C4-2B (cell line): ENCODE measurements at regions not wholly inside any gene's neighbourhood (a gene's known extent, or its start where the extent isn't known, plus 50 kb on each side); places are given as distances from the start of the nearest gene placed in this dataset.

Experiments used
- ZFX ChIP-seq: fragments of 450-650 bp; IDR thresholded peaks from 2 replicates; pipeline ENCODE4 v1.6.1; 2017
- TF ChIP-seq, protein P1 (sequence below): fragments of 450-650 bp; conservative IDR thresholded peaks from 2 replicates; pipeline ENCODE4 v1.5.1; 2017; ENCODE audit warnings: mild to moderate bottlenecking

- TF ChIP-seq, protein P1, sequence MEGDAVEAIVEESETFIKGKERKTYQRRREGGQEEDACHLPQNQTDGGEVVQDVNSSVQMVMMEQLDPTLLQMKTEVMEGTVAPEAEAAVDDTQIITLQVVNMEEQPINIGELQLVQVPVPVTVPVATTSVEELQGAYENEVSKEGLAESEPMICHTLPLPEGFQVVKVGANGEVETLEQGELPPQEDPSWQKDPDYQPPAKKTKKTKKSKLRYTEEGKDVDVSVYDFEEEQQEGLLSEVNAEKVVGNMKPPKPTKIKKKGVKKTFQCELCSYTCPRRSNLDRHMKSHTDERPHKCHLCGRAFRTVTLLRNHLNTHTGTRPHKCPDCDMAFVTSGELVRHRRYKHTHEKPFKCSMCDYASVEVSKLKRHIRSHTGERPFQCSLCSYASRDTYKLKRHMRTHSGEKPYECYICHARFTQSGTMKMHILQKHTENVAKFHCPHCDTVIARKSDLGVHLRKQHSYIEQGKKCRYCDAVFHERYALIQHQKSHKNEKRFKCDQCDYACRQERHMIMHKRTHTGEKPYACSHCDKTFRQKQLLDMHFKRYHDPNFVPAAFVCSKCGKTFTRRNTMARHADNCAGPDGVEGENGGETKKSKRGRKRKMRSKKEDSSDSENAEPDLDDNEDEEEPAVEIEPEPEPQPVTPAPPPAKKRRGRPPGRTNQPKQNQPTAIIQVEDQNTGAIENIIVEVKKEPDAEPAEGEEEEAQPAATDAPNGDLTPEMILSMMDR, result no peak
- no peak for TF ChIP-seq ZFX
Observed at GRCh38 chr16:79329967-79330366, 270.6 kb downstream of the MAF start.
